ENCODE measurements at regions not wholly inside any gene's neighbourhood (a gene's known extent, or its start where the extent isn't known, plus 50 kb on each side); places are given as distances from the start of the nearest gene placed in this dataset.

DNA sequence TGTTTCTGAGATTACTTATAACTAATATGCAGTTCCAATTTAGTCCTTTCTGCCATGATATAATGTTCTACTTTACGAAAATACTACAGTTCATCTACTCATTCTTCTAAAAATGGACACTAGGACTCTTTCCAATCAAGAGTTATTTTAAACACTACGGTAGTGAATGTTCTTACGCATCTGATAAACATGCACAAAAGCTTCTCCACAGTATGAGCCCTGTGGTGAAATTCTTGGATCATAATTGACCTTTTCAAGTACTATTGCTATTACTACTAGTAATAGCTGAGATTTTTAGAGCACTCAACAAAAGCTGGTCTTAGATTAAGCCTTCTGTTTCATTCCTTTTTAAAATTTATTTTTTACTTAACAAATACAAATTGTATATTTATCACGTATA, 106.4 kb downstream of the CH25H start:
- TF ChIP-seq, protein P1, sequence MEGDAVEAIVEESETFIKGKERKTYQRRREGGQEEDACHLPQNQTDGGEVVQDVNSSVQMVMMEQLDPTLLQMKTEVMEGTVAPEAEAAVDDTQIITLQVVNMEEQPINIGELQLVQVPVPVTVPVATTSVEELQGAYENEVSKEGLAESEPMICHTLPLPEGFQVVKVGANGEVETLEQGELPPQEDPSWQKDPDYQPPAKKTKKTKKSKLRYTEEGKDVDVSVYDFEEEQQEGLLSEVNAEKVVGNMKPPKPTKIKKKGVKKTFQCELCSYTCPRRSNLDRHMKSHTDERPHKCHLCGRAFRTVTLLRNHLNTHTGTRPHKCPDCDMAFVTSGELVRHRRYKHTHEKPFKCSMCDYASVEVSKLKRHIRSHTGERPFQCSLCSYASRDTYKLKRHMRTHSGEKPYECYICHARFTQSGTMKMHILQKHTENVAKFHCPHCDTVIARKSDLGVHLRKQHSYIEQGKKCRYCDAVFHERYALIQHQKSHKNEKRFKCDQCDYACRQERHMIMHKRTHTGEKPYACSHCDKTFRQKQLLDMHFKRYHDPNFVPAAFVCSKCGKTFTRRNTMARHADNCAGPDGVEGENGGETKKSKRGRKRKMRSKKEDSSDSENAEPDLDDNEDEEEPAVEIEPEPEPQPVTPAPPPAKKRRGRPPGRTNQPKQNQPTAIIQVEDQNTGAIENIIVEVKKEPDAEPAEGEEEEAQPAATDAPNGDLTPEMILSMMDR (IDR thresholded peaks at IDR 0.05; ENCODE audit: insufficient read depth, low read length) = no peak
- H3K4me3 ChIP-seq (ENCODE audit: low read depth, low read length) = no peak overlapping the region
- peak; percentile 82 for DNase-seq (ENCODE audit: low read depth)

DNA sequence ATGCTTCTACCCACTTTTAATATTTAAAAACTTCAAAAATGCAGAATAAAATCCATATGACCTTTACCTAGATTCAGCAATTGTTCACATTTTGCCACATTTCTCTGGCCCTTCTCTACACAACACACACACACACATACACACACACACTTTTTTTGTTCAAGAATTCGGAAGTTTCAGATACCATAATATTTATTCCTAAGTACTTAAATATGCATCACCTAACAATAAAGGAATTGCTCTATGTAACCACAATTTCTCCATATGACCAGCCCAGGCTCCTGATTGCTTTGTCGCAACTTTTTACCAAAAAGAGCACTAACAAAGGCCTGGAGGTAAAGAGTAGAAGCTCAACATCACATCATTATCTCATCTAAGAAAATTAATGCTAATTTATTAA, 106.6 kb downstream of the FAS start:
- no peak overlapping the region for H3K4me3 ChIP-seq (ENCODE audit: low read depth, low read length)
- no peak for DNase-seq (ENCODE audit: low read depth)
- TF ChIP-seq, protein P1 (IDR thresholded peaks at IDR 0.05; ENCODE audit: insufficient read depth, low read length) = no peak

DNA sequence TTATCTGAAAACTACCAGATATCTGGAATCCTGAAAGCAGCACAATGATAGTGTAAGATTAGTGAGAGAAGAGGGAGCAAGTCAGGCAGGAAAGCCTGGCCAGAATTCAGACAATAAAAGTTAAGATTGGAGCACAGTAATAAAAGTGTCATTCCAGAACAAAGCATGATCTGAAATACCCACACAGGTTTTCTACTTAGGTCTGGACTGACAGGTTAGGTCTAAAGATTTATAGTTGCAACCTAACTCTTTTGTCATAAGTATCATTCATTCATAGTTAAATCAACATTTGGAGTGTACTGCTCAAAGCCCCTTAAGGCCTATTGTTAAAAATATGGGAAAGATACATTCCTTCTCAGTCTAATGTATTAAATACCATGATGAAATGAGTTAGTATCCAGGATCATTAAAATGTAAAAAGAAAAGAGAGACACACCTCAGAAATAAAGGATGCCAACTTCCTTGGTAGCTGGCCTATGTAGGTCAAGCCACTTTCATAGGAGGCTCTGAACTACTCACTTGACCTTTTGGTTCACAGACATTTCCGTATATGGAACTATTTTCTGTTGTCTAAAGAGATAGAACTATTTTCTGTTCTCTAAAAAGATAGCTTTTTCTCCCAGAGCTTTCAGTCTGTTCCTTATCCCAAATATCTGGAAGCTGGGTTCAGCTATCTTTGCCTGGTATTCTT, 105.2 kb downstream of the FAS start:
- no peak overlapping the region for H3K4me3 ChIP-seq (ENCODE audit: low read depth, low read length)
- DNase-seq (ENCODE audit: low read depth) = no peak
- TF ChIP-seq, protein P1 (IDR thresholded peaks at IDR 0.05; ENCODE audit: insufficient read depth, low read length) = no peak

DNA sequence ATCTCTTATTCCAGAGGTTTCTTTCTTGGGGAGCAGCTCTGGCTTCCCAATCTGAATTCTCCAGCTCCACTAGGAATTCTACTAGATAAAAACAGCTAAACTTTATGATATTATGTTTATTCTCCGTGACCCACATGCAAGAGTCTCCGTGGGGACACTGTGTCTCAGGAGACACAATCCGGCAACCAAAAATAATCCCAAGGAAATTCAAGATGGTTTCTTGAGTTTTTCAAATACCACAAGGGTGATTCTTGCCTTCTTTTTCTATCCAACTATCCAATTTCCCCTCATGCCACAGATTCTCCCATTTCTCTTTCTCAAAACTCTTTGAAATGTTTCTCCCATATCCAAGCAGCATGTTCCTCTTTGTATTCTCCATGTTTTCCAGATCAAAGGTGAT, 103.1 kb downstream of the FAS start:
- TF ChIP-seq, protein P1 (IDR thresholded peaks at IDR 0.05; ENCODE audit: insufficient read depth, low read length) = no peak
- DNase-seq (ENCODE audit: low read depth) = no peak
- H3K4me3 ChIP-seq (ENCODE audit: low read depth, low read length) = no peak overlapping the region

DNA sequence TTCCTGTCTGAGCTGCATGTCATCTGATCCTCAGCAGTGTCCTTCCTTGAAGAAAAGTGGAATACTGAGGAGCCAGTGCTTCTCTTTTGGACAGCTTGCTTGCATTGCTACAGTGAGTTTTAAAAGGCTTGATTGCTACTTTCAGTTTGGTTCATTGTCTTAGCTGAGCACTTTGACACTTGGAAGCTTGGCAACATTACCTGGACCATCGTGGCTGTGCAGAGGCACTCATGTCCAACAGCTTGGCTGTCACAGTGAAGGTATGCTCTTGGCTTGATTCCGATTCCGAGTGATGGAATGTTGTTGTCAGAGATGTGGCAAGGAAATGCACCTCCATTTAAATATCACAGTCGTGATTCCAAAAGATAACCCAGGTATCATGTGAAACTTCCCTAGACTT, 102.4 kb downstream of the FAS start:
- no peak for DNase-seq (ENCODE audit: low read depth)
- no peak overlapping the region for H3K4me3 ChIP-seq (ENCODE audit: low read depth, low read length)
- TF ChIP-seq, protein P1 (IDR thresholded peaks at IDR 0.05; ENCODE audit: insufficient read depth, low read length) = no peak

DNA sequence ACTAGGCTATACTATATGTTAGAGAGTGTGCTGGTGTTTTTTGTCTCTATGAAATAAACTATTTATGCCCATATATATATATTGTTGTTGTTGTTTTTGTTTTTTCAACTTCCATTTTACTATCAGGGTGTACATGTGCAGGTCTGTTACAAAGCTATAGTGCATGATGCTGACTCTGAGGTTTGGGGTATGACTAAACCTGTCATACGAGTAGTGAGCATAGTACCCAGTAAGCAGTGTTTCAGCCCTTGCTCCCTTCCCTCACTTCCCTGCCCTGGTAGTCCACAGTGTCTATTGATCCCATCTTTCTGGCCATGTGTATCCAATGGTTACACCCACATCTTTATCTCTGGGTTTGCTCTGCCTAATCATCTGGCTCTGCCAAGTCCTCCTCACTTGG, 101.8 kb downstream of the FAS start:
- TF ChIP-seq, protein P1 (IDR thresholded peaks at IDR 0.05; ENCODE audit: insufficient read depth, low read length) = no peak
- no peak overlapping the region for H3K4me3 ChIP-seq (ENCODE audit: low read depth, low read length)
- DNase-seq (ENCODE audit: low read depth) = no peak

DNA sequence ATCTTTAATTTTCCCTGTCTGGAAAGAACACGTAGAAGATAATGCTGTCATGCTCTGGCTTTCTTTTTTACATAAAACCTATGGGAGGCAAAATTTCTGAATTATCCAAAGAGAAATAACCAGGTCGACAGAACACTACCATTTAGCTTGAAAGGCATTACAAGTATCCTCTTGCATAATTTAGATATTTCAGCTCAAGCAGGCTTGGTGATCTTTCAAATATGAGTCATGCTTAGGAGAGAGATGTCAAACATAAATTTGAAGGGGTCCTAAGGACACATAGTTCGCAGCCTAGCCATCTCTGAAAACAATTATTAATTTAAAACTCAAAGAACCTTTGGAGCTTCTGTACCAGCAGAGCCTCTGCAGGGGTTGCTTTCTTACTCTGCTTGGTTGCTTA, 100.9 kb downstream of the FAS start:
- peak; percentile 32 for DNase-seq (ENCODE audit: low read depth)
- H3K4me3 ChIP-seq (ENCODE audit: low read depth, low read length) = no peak overlapping the region
- TF ChIP-seq, protein P1 (IDR thresholded peaks at IDR 0.05; ENCODE audit: insufficient read depth, low read length) = no peak
